Stimulated activated CD8-positive, alpha-beta memory T cell treated with anti-CD3 and anti-CD28 coated beads, Interleukin-7, amount 100 ng/mL, for 48 hours (primary cell): ENCODE measurements at regions not wholly inside any gene's neighbourhood (a gene's known extent, or its start where the extent isn't known, plus 50 kb on each side); places are given as distances from the start of the nearest gene placed in this dataset.

Experiments used
- DNase-seq, 2 donors: peaks; one replicate each; pipeline ENCODE4 v3.0.0-alpha.2; 2020; ENCODE audit warnings: low read depth in 1 of 2; ENCODE audit errors: extremely low read depth in 1 of 2

DNA sequence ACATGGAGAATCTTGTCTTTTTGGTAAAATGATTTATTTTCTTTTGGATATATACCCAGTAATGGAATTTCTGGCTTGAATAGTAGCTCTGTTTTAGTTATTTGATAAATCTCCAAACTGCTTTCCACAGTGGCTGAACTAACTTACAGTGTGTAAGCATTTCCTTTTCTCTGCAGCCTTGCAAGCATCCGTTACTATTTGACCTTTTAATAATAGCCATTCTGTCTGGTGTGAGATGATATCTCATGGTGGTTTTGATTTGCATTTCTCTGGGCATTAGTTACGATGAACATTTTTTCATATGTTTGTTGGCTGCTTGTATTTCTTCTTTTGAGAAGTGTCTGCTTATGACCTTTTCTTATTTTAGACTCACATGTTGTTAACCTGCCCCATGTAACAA is 190.2 kb downstream of the GALR1 start:
- no peak for DNase-seq

DNA sequence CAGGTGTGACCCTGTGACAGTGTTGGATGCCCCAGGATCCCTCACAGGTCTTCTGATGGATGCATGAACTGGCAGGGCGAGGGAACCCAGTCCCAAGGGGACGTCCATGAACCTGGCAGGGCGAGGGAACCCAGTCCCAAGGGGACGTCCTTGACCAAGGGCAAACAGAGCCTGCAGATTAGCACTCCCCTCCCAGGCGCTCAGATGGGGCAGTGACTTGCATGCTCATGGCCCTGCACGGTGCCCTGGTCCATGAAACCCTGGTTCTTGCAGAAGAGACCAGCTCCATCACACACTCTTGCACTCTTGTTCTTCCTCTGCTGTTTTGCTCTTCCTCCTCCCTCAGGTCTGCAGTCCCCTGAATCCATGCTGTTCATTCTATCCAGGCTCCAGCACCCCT is 192.7 kb downstream of the GALR1 start:
- no peak for DNase-seq

DNA sequence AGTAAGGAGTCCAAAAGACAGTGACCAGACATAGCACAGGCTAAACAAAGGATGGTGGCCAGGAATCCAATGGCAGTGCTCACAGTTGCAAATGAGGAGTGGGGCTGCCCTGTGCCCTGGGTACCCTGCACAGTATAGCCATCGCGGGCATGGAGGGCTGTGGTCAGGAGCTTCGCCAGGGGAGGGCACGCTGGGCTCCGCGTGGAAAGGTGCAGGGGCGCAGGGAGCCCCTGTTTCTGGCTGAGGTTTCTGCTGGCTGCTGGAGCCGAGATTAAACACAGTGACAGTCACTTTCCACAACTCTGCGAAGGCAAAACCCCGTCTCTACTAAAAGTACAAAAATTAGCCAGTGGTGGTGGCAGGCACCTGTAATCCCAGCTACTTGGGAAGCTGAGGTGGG is 194.7 kb downstream of the GALR1 start:
- DNase-seq: no peak

DNA sequence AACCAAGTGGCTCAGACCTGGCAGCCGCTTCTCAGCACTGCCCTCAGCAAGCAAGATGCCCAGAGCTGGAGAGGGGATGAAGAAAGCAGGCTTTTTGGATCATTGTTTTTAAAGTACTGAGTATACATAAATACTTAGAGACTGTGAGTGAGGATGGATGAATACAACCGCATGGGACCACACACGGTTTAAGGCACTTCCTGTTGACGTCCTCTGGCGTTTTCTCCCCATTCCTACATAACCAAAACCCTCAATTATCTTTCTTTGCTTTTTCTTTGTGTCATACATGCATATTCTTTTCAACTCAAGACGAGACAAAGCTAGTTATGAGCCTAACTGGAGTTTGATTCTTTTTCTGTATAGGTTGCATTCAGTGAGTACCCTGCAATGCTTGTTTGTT is 198.4 kb downstream of the GALR1 start:
- no peak for DNase-seq

DNA sequence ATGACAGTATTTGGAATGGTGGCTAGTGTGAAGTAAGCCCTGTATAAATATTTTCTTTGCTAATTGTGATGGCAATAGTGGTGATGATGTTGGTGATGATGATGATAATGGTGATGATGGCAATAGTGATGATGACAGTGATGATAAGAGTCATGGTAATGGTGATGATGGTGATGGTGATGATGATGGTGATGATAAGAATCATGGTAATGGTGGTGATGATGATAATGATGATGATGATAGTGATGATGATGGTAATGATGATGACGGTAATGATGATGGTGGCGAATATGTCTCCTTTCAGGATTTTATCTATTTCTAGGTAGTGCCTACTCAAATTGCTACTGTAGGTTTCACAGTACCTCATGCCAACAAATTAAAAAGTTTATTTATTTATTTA is 205.4 kb downstream of the GALR1 start:
- DNase-seq: no peak

DNA sequence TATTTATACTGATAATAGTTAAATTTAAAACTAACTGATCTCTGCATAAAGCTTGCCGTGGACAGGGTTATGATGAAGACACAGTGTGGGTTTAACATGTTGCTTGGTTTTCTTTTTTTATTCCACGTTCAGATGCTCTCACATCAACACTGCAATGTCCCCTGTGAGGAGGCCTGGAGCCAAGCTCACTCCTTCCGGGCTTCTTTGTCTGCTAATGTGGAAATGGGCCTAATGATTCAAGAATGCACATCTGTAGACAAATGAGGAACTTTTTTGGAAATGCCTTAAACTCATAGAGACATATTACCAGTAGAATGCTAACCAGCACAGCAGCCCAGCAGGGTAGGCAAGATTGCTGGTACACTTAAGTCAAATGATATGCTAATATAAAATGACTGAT is 208.0 kb downstream of the GALR1 start:
- no peak for DNase-seq

DNA sequence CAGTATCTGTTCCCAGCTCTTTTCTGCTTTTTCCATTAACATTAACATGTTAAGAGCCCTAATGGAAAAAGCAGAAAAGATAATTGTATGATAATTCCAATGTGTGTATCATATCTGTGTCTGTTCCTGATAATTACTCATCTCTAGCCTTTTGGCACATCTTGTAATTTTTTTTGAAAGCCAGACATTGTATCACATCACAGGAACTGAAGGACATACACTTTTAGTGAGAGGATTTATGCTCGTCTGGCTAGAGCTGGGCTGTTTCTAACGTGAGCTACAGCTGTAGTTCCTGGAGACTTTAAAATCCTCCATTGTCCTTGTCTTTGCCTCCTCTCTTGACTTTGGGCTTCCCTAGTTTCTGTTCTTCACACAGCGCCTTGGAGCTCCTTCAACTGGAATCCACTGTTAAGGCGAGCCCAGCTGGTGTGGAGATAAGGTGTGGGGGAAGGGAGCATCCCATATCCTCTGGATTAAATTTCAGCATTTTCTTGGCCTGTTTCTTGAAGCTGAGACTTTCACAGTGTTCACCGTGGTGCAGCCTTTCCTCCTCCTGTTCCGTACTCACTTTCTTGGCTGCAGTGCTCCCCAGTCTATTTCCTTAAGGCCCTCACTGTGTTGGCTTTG is 211.5 kb downstream of the GALR1 start:
- DNase-seq: no peak

DNA sequence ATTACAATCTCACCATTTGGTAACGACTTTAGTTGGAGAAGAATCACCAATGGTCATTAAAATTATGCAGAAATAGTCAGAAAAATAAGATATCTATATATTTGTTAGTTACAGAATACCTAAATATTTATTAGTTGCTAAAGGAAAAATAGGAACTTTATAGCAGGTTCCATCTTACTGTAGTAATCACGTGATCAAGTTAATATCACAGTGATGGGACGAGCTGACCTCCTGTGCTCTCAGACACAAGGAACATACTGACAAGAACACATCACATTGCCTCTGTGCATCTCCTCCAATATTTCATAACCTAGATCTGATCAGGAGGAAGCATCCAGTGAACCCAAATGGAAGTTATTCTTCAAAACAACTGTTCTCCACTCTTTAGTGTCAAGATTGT is 215.3 kb downstream of the GALR1 start:
- no peak for DNase-seq

DNA sequence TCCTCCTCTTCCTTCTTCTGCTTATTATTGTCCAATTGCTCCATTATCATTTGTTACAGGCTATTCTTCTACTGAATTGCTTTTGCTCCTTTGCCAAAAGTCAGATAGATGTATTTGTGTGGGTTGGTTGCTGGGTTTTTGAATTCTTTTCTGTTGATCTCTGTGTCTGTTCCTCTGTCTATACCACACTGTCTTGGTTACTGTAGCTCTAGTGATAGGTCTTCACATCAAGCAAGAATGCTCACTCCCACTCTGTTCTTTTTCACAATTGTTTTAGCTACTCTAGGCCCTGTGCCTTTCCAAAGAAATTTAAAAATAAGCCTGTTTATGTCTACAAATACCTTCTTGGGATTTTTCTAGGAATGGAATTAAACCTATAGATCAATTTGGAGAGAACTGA is 217.2 kb downstream of the GALR1 start:
- DNase-seq: no peak

DNA sequence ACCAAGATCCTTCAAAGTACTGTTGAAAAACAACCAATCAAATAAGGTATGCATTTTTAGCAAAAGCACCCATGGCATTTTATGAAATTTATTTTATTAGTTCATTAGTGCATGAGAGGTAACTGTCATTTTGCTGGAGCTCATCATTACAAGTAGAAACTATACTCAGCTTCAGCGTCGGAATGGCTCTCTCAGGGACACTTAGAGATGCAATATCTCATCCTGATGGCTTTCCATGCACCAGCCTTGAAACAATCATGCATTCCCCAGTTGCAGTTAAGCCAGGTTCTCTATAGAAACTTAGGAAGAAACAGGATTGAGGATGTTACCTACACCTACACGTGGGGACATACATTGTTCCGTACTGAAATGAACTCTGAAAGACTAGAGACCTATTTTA is 219.5 kb downstream of the GALR1 start:
- no peak for DNase-seq

DNA sequence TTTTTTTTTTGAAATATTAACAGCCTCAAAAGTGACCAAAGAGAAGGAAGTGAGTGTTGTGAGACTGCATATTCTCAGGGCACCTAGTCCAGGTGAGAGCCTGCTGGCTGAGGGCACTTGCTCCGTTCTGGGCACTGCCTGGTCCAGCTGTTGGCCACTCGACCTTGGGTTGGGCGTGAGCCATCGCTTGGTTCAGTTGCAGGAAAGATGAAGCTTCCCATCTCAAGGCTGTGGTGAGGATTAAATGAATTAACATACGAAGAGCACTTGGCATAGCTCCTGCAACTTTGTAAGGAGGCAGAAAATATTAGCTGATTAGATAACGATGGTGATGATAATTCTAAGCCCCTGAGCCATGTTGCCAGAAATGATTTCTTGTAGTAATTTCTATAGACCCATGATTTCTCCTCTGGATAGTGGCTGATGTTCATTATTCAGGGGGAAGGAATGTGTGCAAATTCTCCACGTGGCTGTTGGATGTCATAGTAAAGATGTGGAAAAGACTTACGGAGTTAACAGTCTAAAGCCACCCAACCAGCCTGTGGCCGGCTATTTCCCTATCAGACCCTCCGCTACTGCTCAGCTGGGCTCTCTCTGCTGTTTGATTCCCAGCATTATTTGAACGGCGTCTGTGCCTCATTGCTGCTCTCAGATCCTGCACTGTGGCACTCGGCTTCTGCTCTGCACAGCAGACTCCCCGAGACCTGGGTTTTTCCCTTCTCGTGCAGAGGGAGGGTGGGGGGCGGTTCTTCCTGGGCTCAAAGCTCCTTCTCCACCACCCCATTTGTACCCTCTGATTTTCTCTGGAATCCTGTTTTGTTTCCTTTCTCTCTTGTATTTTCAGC is 221.1 kb downstream of the GALR1 start:
- DNase-seq: no peak

DNA sequence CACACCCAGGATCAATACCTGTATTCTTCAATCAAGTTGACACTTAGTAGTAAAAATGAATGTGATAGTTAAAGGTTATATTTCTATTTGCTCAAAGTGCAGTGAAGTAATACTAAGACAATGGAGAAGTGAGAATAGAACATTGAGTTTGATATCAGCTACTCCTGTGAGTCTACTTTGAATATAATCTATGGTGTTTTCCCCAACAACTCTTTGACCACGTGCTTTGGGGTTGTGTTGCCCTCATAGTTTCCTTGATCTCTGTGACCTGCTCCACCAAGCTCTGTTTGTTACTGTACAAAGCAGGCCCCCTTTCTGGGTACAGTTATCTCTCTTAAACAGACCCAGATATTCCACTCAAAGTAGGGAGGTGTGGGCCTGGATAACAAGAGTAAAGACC is 222.9 kb downstream of the GALR1 start:
- DNase-seq: no peak

DNA sequence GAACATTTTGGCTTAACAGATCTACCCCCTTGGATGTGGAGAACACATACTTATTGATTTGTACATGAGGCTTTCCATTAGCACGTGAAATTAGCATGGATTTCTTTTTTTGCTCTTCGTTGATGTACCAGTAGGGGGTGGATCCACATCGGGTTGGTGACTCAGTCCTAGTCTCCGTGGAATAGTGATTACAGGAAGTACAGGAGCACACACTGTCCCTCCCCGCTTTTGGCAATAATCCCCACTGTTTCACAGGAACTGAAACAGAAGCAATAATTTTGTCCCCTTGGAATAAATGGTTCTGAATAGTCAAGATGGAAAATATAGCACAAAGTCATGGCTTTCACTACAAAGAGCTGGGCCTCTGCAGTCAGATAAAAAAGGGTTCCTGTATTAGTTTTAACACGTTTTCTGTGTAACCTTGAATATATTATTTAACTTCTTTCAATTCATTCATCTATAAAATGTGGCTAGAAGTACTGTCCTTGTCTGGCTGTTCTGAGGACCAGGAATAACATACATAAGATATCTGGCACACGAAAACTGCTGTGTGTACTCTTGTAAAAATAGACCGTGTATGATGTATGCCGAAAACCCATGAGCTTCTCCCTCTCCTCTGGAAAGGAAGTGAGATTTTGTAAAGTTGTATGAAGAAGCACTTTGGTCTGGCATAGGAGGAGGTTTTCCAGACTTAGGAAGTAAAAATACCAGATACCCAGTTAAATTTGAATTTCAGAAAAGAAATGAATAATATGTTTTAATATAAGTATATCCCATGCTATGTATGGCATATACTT is 229.2 kb downstream of the GALR1 start:
- no peak for DNase-seq

DNA sequence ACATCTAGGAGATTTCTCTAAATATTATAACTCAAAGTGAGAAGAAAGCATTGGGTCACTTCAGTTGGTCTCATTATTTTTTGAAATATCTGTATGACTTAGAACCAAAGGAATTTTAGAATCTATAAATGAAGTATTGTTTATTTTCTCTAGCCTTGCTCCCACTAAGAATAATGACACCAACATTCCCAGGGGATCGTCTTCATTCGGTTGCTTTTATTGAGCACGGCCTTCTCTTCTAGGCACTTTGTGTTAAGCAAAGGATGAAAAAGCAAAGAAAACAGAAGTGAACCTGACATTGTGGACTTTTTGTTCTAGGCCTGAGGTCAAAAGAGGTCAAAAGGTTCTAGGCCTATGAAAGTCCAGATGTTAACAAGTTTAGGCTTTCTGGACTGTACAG is 231.9 kb downstream of the GALR1 start:
- no peak for DNase-seq

DNA sequence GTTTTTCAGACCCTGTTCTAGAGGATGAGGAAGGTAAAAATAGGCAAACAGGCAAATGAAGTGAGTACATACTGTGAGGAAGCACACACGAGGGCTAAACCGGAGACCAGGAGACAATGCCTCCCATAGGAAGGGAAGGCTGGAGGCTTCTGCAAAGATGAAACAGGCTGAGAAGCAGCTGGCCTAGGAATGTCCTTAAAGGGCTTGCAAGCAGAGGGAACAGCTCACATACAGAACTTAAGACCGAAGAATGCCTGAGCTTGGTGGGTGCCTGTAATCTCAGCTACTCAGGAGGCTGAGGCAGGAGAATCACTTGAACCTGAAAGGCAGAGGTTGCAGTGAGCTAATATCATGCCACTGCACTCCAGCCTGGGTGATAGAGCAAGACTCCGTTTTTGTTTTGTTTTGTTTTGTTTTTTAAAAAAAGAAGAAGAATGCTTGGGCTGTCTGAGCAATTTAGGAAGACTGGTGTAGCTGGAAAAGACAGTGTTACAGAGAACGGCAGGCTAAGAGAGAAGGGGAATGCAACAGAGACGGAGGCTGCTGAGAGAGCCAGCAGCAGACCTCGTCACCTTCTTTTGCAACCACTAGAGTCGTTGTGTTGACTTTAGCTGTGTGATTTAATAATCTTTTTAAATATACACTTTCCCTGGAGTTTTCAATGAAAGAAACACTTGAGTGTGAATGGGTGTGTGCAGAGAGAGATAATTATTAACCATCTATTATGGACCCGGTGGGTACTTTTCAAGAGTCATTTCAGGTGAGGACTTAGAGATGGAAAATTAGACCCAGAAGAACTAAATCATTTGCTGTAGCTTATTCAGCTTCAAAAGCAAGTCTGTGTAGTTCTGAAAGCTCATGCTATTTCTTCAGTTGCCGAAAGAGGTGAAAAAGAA is 232.8 kb downstream of the GALR1 start:
- DNase-seq: no peak

DNA sequence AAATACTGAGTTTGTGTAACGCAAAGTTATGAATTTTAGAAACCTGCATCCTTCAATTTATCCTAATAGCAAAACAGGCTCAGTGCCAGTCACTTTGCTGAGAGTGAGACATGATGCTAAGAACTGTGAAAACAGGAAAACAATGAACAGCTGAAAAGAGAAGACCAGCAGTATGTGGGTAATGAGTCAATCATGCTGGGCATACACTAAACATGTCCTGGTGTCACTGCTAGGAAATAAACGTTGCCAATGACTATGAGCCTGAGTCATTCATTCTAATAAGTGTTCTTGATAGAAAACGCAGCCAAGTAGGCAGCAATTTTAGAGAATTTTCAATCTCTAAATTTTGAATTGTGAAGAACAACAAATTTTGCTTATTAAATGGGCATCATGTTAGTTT is 237.3 kb downstream of the GALR1 start:
- no peak for DNase-seq

DNA sequence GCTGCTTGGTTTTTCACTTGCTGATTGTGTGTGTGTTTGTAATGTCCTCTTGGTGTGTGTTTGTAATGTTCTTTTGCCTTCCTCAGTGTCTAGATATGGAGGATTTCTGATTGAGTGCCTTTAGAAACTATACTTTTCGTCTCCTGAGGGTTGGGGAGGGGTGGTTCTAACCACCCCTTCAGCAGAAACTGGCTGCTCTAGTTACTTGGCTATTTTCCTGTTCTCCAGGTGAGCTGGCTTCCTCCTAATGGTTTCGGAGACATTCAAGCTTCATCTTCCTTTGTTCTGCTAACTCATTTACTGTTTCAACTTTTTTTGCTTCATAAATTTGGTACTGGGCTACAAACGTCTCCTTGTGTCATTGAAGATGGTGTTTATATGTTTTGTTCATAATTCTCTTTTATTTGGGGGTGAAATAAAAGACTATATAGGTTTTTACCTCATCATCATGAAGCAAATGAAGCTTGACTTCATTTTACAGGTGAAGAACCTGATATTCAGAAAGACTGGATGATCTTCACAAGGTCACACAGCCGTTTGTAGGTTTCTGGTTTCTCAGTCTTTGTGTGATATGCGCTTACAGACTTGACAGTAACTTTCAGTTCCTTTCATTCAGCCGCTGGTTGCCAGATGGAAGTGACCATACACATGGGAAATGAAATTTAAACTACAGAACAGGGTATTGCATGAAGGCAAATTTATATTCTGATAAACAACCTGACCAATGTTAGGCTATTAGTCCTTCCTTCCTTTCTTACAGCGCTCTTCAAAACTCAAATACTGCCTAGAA is 238.5 kb downstream of the GALR1 start:
- no peak for DNase-seq

DNA sequence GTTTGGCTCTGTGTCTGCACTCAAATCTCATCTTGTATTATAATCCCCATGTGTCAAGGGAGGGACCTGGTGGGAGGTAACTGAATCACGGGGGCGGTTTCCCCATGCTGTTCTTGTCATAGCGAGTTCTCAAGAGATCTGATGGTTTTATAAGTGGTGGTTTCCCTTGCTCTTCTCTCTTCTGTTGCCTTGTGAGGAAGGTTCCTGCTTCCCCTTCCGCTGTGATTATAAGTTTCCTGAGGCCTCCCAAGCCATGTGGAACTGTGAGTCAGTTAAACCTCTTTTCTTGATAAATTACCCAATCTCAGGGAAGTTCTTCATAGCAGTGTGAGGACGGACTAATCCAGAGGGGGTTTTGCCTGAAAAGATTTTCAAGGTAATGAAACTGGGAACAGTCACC is 245.4 kb downstream of the GALR1 start:
- no peak for DNase-seq

DNA sequence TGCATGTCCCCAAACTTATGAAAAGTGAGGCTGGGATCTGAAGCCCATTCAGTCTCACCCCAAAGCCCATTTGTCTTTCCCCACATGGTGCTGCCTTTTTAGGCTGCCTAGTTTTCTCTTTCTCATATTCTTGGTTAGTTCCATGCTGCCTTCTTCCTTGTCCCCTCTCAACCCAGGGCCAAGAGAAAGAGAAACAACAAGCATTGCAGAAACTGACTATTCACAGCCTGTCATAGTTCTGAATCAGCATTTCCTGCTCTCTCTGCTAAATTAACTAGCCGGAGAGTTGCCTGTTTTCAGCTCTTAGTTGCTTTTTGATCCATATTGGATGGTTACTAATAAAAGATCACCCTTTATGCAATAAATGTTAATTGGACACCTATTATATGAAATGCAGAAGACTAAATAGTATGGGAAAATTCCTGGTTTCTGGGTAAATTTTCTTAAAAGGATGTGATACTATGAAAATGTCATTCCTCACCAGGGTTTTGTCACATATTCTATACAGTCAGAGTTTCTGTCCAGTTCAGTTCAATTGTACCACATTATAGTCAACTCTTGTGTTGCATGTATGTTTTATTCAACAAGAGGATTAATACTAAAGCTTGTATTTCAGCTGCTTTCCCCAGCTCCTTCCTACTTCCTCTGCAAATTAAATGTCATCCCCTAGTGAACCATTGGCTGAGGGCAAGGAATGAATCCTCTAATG is 246.5 kb downstream of the GALR1 start:
- no peak for DNase-seq
